ENCODE measurements at regions not wholly inside any gene's neighbourhood (a gene's known extent, or its start where the extent isn't known, plus 50 kb on each side); places are given as distances from the start of the nearest gene placed in this dataset.

GRCh38 chr18:24588440-24588839, 128.0 kb downstream of the HRH4 start:
- BruUV-seq (replicated peaks): no TSS peak
- Histone ChIP-seq H3K36me3 (ENCODE audit: insufficient read depth, low read length) (no peaks in the 10 kb centered on the region), H3K79me2 (ENCODE audit: insufficient read depth, low read depth, low read length) (no peaks in the 10 kb centered on the region), H3K4me2 (ENCODE audit: low read length) (no peak overlapping the region), H3K9me3 (ENCODE audit: low read length) (no peaks in the 10 kb centered on the region), H2AFZ (ENCODE audit: low read length) (no peak overlapping the region), H3K4me1 (ENCODE audit: insufficient read depth, low read length, poor library complexity, severe bottlenecking) (no peaks in the 10 kb centered on the region), H3K9me2 (ENCODE audit: insufficient read depth, low read length) (no peaks in the 10 kb centered on the region), H3K27ac (ENCODE audit: low read depth, low read length, poor library complexity, severe bottlenecking) (no peak overlapping the region), H3K4me3 (ENCODE audit: low read depth, low read length, poor library complexity, severe bottlenecking) (no peak overlapping the region), H4K20me1 (ENCODE audit: insufficient read depth, low read length) (no peaks in the 10 kb centered on the region)
- ChIA-PET CTCF (ENCODE audit: unreplicated experiment) (no interaction called here), POLR2A (no interaction called here)
- DNase-seq (ENCODE audit: low spot score): no peak
- intact Hi-C loops (cut with micrococcal nuclease; ENCODE audit: unreplicated experiment): no loop called here
- TF ChIP-seq EZH2phosphoT487 (IDR thresholded peaks at IDR 0.05; ENCODE audit: borderline replicate concordance, low read depth, low read length) (no peak), CTCF (conservative IDR thresholded peaks at IDR 0.05; ENCODE audit: low read length) (no peak)

GRCh38 chr18:24590946-24591345, 130.5 kb downstream of the HRH4 start:
- ChIA-PET CTCF (ENCODE audit: unreplicated experiment) (no interaction called here), POLR2A (no interaction called here)
- no peak overlapping the region for H2AFZ ChIP-seq (ENCODE audit: low read length)

GRCh38 chr18:24593401-24593800, 133.0 kb downstream of the HRH4 start:
- Histone ChIP-seq H3K4me3 (ENCODE audit: low read depth, low read length, poor library complexity, severe bottlenecking) (no peak overlapping the region), H3K27ac (ENCODE audit: low read depth, low read length, poor library complexity, severe bottlenecking) (no peak overlapping the region), H3K79me2 (ENCODE audit: insufficient read depth, low read depth, low read length) (no peaks in the 10 kb centered on the region), H3K36me3 (ENCODE audit: insufficient read depth, low read length) (no peaks in the 10 kb centered on the region), H3K9me2 (ENCODE audit: insufficient read depth, low read length) (no peaks in the 10 kb centered on the region), H3K4me2 (ENCODE audit: low read length) (no peak overlapping the region), H3K4me1 (ENCODE audit: insufficient read depth, low read length, poor library complexity, severe bottlenecking) (no peaks in the 10 kb centered on the region), H4K20me1 (ENCODE audit: insufficient read depth, low read length) (no peaks in the 10 kb centered on the region), H3K9me3 (ENCODE audit: low read length) (no peaks in the 10 kb centered on the region), H2AFZ (ENCODE audit: low read length) (no peak overlapping the region)
- no peak for DNase-seq (ENCODE audit: low spot score)
- TF ChIP-seq EZH2phosphoT487 (IDR thresholded peaks at IDR 0.05; ENCODE audit: borderline replicate concordance, low read depth, low read length): no peak
- no peak for TF ChIP-seq CTCF (conservative IDR thresholded peaks at IDR 0.05; ENCODE audit: low read length)
- BruUV-seq (replicated peaks): no TSS peak
- intact Hi-C loops (cut with micrococcal nuclease; ENCODE audit: unreplicated experiment): loop anchor here (10.0 kb wide), 1 partner anchor 49 kb away; no protein-coding TSS in a partner anchor
- ChIA-PET POLR2A (no interaction called here), CTCF (ENCODE audit: unreplicated experiment) (no interaction called here)

More at GRCh38 chr18:24590946-24591345, 130.5 kb downstream of the HRH4 start:
- TF ChIP-seq EZH2phosphoT487 (IDR thresholded peaks at IDR 0.05; ENCODE audit: borderline replicate concordance, low read depth, low read length) (no peak), CTCF (conservative IDR thresholded peaks at IDR 0.05; ENCODE audit: low read length) (no peak)
- Histone ChIP-seq H4K20me1 (ENCODE audit: insufficient read depth, low read length) (no peaks in the 10 kb centered on the region), H3K9me3 (ENCODE audit: low read length) (no peaks in the 10 kb centered on the region), H3K79me2 (ENCODE audit: insufficient read depth, low read depth, low read length) (no peaks in the 10 kb centered on the region), H3K9me2 (ENCODE audit: insufficient read depth, low read length) (no peaks in the 10 kb centered on the region), H3K27ac (ENCODE audit: low read depth, low read length, poor library complexity, severe bottlenecking) (no peak overlapping the region), H3K4me2 (ENCODE audit: low read length) (no peak overlapping the region), H3K36me3 (ENCODE audit: insufficient read depth, low read length) (no peaks in the 10 kb centered on the region), H3K4me3 (ENCODE audit: low read depth, low read length, poor library complexity, severe bottlenecking) (no peak overlapping the region), H3K4me1 (ENCODE audit: insufficient read depth, low read length, poor library complexity, severe bottlenecking) (no peaks in the 10 kb centered on the region)
- no TSS peak for BruUV-seq (replicated peaks)
- no peak for DNase-seq (ENCODE audit: low spot score)
- intact Hi-C loops (cut with micrococcal nuclease; ENCODE audit: unreplicated experiment): loop anchor here (10.0 kb wide), 1 partner anchor 46 kb away; no protein-coding TSS in a partner anchor

Data from OCI-LY7 (cell line).